RCC 7860 (cell line): ENCODE measurements at regions not wholly inside any gene's neighbourhood (a gene's known extent, or its start where the extent isn't known, plus 50 kb on each side); places are given as distances from the start of the nearest gene placed in this dataset.
A peak's percentile ranks its signal among the peaks of the same experiment; 100 is the strongest.

Source experiments
- DNase-seq: peaks from one replicate; pipeline ENCODE4 v3.0.0-alpha.2; 2015; ENCODE audit warnings: low spot score
- FAIRE-seq: peaks from 2 replicates; lab custom pipeline; 2012; peaks lifted over from hg19 to GRCh38; lab: Jason Lieb, UNC

GRCh38 chr12:39127401-39127800, 222.0 kb upstream of the CPNE8 start:
- peak; percentile 78 for FAIRE-seq
- DNase-seq: peak; percentile 70

- FAIRE-seq: no peak
Observed at GRCh38 chr12:39125566-39125965, 220.2 kb upstream of the CPNE8 start.

GRCh38 chr12:39124768-39125167, 219.4 kb upstream of the CPNE8 start:
- FAIRE-seq: no peak

More at GRCh38 chr12:39125566-39125965, 220.2 kb upstream of the CPNE8 start:
- no peak for DNase-seq

GRCh38 chr12:39123580-39124253, 218.3 kb upstream of the CPNE8 start:
- no peak for FAIRE-seq
- no peak for DNase-seq

More at GRCh38 chr12:39124768-39125167, 219.4 kb upstream of the CPNE8 start:
- no peak for DNase-seq

GRCh38 chr12:39122562-39123204, 217.3 kb upstream of the CPNE8 start:
- DNase-seq (no peak), FAIRE-seq (no peak)

GRCh38 chr12:39116861-39117260, 211.5 kb upstream of the CPNE8 start:
- FAIRE-seq: no peak
- DNase-seq: no peak

- FAIRE-seq (no peak), DNase-seq (no peak)
Observed at GRCh38 chr12:39112064-39112463, 206.7 kb upstream of the CPNE8 start.

GRCh38 chr12:39105111-39105510, 199.7 kb upstream of the CPNE8 start:
- DNase-seq: no peak
- FAIRE-seq: no peak

- peak; percentile 57 for FAIRE-seq
Observed at GRCh38 chr12:39103552-39104165, 198.3 kb upstream of the CPNE8 start.

GRCh38 chr12:39102474-39103209, 197.3 kb upstream of the CPNE8 start:
- FAIRE-seq (no peak), DNase-seq (peak; percentile 62)

More at GRCh38 chr12:39103552-39104165, 198.3 kb upstream of the CPNE8 start:
- peak; percentile 46 for DNase-seq

- DNase-seq: no peak
Observed at GRCh38 chr12:39095636-39096330, 190.4 kb upstream of the CPNE8 start.

GRCh38 chr12:39081910-39082309, 176.5 kb upstream of the CPNE8 start:
- no peak for DNase-seq

More at GRCh38 chr12:39095636-39096330, 190.4 kb upstream of the CPNE8 start:
- no peak for FAIRE-seq

GRCh38 chr12:39077226-39077625, 171.8 kb upstream of the CPNE8 start:
- DNase-seq (no peak), FAIRE-seq (no peak)

More at GRCh38 chr12:39081910-39082309, 176.5 kb upstream of the CPNE8 start:
- no peak for FAIRE-seq

- DNase-seq: no peak
- FAIRE-seq: no peak
Observed at GRCh38 chr12:39074063-39074462, 168.7 kb upstream of the CPNE8 start.

GRCh38 chr12:39072658-39073057, 167.3 kb upstream of the CPNE8 start:
- FAIRE-seq (no peak), DNase-seq (no peak)

- FAIRE-seq: no peak
- no peak for DNase-seq
Observed at GRCh38 chr12:39071611-39072010, 166.2 kb upstream of the CPNE8 start.

- FAIRE-seq (no peak), DNase-seq (no peak)
Observed at GRCh38 chr12:39070775-39071174, 165.4 kb upstream of the CPNE8 start.

- no peak for DNase-seq
- FAIRE-seq: no peak
Observed at GRCh38 chr12:39065455-39065854, 160.1 kb upstream of the CPNE8 start.

- FAIRE-seq (no peak), DNase-seq (no peak)
Observed at GRCh38 chr12:39064708-39065107, 159.3 kb upstream of the CPNE8 start.

GRCh38 chr12:39062266-39062996, 157.0 kb upstream of the CPNE8 start:
- FAIRE-seq (no peak), DNase-seq (no peak)
